Transverse colon (tissue), 4 donors: ENCODE measurements at regions not wholly inside any gene's neighbourhood (a gene's known extent, or its start where the extent isn't known, plus 50 kb on each side); places are given as distances from the start of the nearest gene placed in this dataset.

Experiments used
- DNase-seq: peaks from one replicate; pipeline ENCODE4 v3.0.0-alpha.2; 2019
- H3K27ac ChIP-seq, 4 donors: fragments of 200-600 bp; sonication (generic); 2 replicates each; pipeline ENCODE4 v1.5.1; 2016 to 2018; ENCODE audit warnings: inconsistent platforms in 4 of 4
- H3K27me3 ChIP-seq: fragments of 200-600 bp; sonication (generic); 2 replicates; pipeline ENCODE4 v1.5.1; 2017; ENCODE audit warnings: inconsistent platforms
- H3K36me3 ChIP-seq, 4 donors: fragments of 200-600 bp; sonication (generic); 2 replicates each; pipeline ENCODE4 v1.5.1; 2017 to 2019; ENCODE audit warnings: inconsistent platforms in 4 of 4
- H3K4me1 ChIP-seq, 4 donors: fragments of 200-600 bp; sonication (generic); 2 replicates each; pipeline ENCODE4 v1.5.1; 2017 to 2020; ENCODE audit warnings: inconsistent platforms in 4 of 4
- H3K4me3 ChIP-seq, 4 donors: fragments of 200-600 bp; sonication (generic); 1 replicate in 1 of 4; 2 replicates in 3 of 4; pipeline versions ENCODE4 v1.5.1 to v1.6.1; 2017 to 2019; ENCODE audit warnings: inconsistent platforms in 4 of 4
- H3K9me3 ChIP-seq, 2 donors: fragments of 200-600 bp; sonication (generic); 2 replicates each; pipeline ENCODE4 v1.5.1; 2017 to 2019; ENCODE audit warnings: inconsistent platforms in 2 of 2
- CTCF ChIP-seq, 5 experiments: fragments of 200-600 bp in 3 of 5; fragments of 450-650 bp in 2 of 5; sonication (generic) in 3 of 5; IDR thresholded peaks; 1 replicate in 2 of 5; 2 replicates in 3 of 5; pipeline ENCODE4 v1.5.1; 2016 to 2017; ENCODE audit warnings: antibody characterized with exemption in 5 of 5, inconsistent platforms in 3 of 5, mild to moderate bottlenecking in 2 of 5, moderate library complexity in 1 of 5
- EP300 ChIP-seq: sonication (generic); formaldehyde crosslinking; IDR thresholded peaks from one replicate; pipeline ENCODE4 v1.6.1; 2017; ENCODE audit warnings: antibody characterized with exemption, low read depth
- POLR2A ChIP-seq: fragments of 450-650 bp; IDR thresholded peaks from one replicate; pipeline ENCODE4 v1.6.1; 2016; ENCODE audit warnings: antibody characterized with exemption, mild to moderate bottlenecking, moderate library complexity
- POLR2AphosphoS5 ChIP-seq, 3 donors: sonication (generic); formaldehyde crosslinking; IDR thresholded peaks; one replicate each; pipeline ENCODE4 v1.6.1; 2016; ENCODE audit warnings: antibody characterized with exemption in 3 of 3
- WGBS, 2 donors: methylation state at CpG; one replicate each; pipeline ENCODE4 v1.1.5; 2018; ENCODE audit warnings: low coverage in 1 of 2; 5-methylcytosine and 5-hydroxymethylcytosine counted together
- in situ Hi-C, 4 donors: fragments of 200-750 bp; cut with MboI; loops; one replicate each; pipeline versions ENCODE4 v1.15.0 to v1.15.1; 2017; ENCODE audit warnings: low sequenced_read_pairs in 3 of 4, low pct_ligation_motif_present in 1 of 4, low pct_unique_long_range_greater_than_20kb in 1 of 4
- intact Hi-C: fragments of 100-400 bp; cut with DNase I; formaldehyde crosslinking; loops from one replicate; pipeline ENCODE4 v1.15.1; 2023; ENCODE audit warnings: low total_unique reads

GRCh38 chr12:43177276-43177675, 374.7 kb downstream of the ADAMTS20 start:
- in situ Hi-C loops (no loop called here), intact Hi-C loops (no loop called here)
- Histone ChIP-seq H3K36me3 (no peaks in the 10 kb centered on the region), H3K27me3 (no peaks in the 10 kb centered on the region), H3K9me3 (peaks cover 0 to 1% of the 10 kb centered on the region in 2 donors), H3K4me1 (no peaks in the 10 kb centered on the region), H3K27ac (no peak overlapping the region), H3K4me3 (no peak overlapping the region)
- WGBS, 2 donors: 40 to 47% methylated on average over 1 to 2 of the region's 2 CpGs
- no peak for DNase-seq
- TF ChIP-seq POLR2AphosphoS5 (IDR thresholded peaks at IDR 0.05): no peak
- no peak for TF ChIP-seq EP300
- TF ChIP-seq CTCF (IDR thresholded peaks at IDR 0.05): no peak
- no peak for TF ChIP-seq POLR2A

GRCh38 chr12:43169115-43169681, 382.8 kb downstream of the ADAMTS20 start:
- WGBS, 2 donors: 35 to 40% methylated on average over 3 of the region's 3 CpGs
- intact Hi-C loops: no loop called here

GRCh38 chr12:43167691-43168090, 384.3 kb downstream of the ADAMTS20 start:
- Histone ChIP-seq H3K27me3 (no peaks in the 10 kb centered on the region), H3K36me3 (no peaks in the 10 kb centered on the region), H3K27ac (no peak overlapping the region), H3K4me3 (no peak overlapping the region), H3K4me1 (no peaks in the 10 kb centered on the region), H3K9me3 (no peaks in the 10 kb centered on the region)
- 67 to 78% methylated on average over 3 of the region's 3 CpGs for WGBS, 2 donors
- DNase-seq: no peak
- in situ Hi-C loops (no loop called here), intact Hi-C loops (no loop called here)
- TF ChIP-seq POLR2AphosphoS5 (IDR thresholded peaks at IDR 0.05): no peak
- TF ChIP-seq EP300: no peak
- no peak for TF ChIP-seq CTCF (IDR thresholded peaks at IDR 0.05)
- TF ChIP-seq POLR2A: no peak

More at GRCh38 chr12:43169115-43169681, 382.8 kb downstream of the ADAMTS20 start:
- Histone ChIP-seq H3K27me3 (no peaks in the 10 kb centered on the region), H3K4me3 (no peak overlapping the region), H3K4me1 (no peaks in the 10 kb centered on the region), H3K27ac (no peak overlapping the region), H3K9me3 (no peaks in the 10 kb centered on the region), H3K36me3 (no peaks in the 10 kb centered on the region)
- no peak for DNase-seq
- in situ Hi-C loops: no loop called here
- TF ChIP-seq EP300 (no peak), POLR2AphosphoS5 (IDR thresholded peaks at IDR 0.05) (no peak), POLR2A (no peak), CTCF (IDR thresholded peaks at IDR 0.05) (no peak)

- 75 to 89% methylated on average over 2 of the region's 2 CpGs for WGBS, 2 donors
- Histone ChIP-seq H3K4me1 (no peaks in the 10 kb centered on the region), H3K36me3 (no peaks in the 10 kb centered on the region), H3K4me3 (no peak overlapping the region), H3K27ac (no peak overlapping the region), H3K9me3 (no peaks in the 10 kb centered on the region), H3K27me3 (no peaks in the 10 kb centered on the region)
- in situ Hi-C loops (no loop called here), intact Hi-C loops (no loop called here)
- no peak for TF ChIP-seq POLR2AphosphoS5 (IDR thresholded peaks at IDR 0.05)
- no peak for TF ChIP-seq CTCF (IDR thresholded peaks at IDR 0.05)
- no peak for TF ChIP-seq EP300
- no peak for TF ChIP-seq POLR2A
- no peak for DNase-seq
Observed at GRCh38 chr12:43165351-43165750, 386.7 kb downstream of the ADAMTS20 start.
